NT2/D1 (cell line): ENCODE measurements at regions not wholly inside any gene's neighbourhood (a gene's known extent, or its start where the extent isn't known, plus 50 kb on each side); places are given as distances from the start of the nearest gene placed in this dataset.
"Not testable (repeated sequence)": the region's sequence is repeated elsewhere in the genome, so short reads cannot be mapped to it uniquely, and the experiment has no call there.

Experiments
- DNase-seq: peaks from one replicate; pipeline ENCODE4 v3.0.0-alpha.2; 2011; ENCODE audit warnings: low read depth, low spot score
- H3K27me3 ChIP-seq: 2 replicates; pipeline ENCODE4 v1.6.0; 2011; ENCODE audit warnings: mild to moderate bottlenecking; ENCODE audit not compliant: insufficient read length, insufficient read depth
- H3K36me3 ChIP-seq: 2 replicates; pipeline ENCODE4 v1.6.1; 2011; ENCODE audit warnings: mild to moderate bottlenecking, low read length, mixed read lengths; ENCODE audit not compliant: insufficient read depth, insufficient read length
- H3K4me1 ChIP-seq: 2 replicates; pipeline ENCODE4 v1.5.1; 2011; ENCODE audit not compliant: insufficient read depth, insufficient read length
- H3K4me3 ChIP-seq: 2 replicates; pipeline ENCODE4 v1.5.1; 2011; ENCODE audit warnings: low read depth; ENCODE audit not compliant: insufficient read length
- H3K9ac ChIP-seq: 2 replicates; pipeline ENCODE4 v1.6.0; 2011; ENCODE audit warnings: low read depth; ENCODE audit not compliant: insufficient read length
- H3K9me3 ChIP-seq: 2 replicates; pipeline ENCODE4 v1.5.1; 2011; ENCODE audit warnings: mild to moderate bottlenecking, low read length; ENCODE audit not compliant: insufficient read depth
- SUZ12 ChIP-seq: IDR thresholded peaks from 2 replicates; pipeline ENCODE4 v1.6.1; 2011; ENCODE audit not compliant: insufficient read length, insufficient read depth; ENCODE audit errors: extremely low read depth
- YY1 ChIP-seq: IDR thresholded peaks from 2 replicates; pipeline ENCODE4 v1.6.1; 2011; ENCODE audit not compliant: insufficient read length, insufficient read depth
- ZNF274 ChIP-seq: IDR thresholded peaks from 2 replicates; pipeline ENCODE4 v1.6.1; 2011; ENCODE audit warnings: mild to moderate bottlenecking, low read depth, low read length

- H3K4me3 ChIP-seq, H3K4me1 ChIP-seq, DNase-seq, H3K9ac ChIP-seq, H3K9me3 ChIP-seq, H3K36me3 ChIP-seq, H3K27me3 ChIP-seq: not testable (repeated sequence)
Observed at GRCh38 chr17:13659051-13659450, 57.3 kb upstream of the HS3ST3A1 start.

DNA sequence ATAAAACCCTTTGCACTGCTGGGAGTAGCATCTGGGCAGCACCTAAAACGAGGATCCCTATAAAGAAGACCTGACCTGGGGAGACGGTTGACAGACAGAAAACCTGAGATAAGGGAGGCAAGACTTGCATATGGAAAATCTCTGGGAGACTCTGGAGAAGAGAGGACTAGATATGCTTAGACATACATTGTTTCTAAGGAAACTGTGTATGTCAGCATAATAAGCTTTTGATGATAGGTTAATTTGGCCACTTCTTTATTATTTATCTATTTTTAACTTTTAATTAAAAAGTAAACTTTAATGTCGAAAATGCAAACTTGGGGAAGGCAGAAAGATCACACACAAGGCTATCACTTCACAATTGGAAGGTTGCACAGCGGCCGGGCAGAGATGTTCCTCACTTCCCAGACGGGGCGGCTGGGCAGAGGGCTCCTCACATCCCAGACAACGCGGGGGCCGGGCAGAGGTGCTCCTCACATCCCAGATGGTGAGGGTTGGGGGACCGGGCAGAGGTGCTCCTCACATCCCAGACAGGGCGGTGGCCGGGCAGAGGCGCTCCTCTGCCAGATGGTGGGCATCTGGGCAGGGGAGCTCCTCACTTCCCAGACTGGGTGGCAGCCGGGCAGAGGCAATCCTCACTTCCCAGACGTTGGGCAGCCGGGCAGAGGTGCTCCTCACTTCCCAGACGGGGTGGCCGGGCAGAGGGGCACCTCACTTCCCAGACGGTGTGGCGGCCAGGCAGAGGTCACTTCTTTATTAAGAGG is 64.3 kb upstream of the HS3ST3A1 start:
- Histone ChIP-seq H3K9ac (no peak overlapping the region), H3K4me3 (no peak overlapping the region), H3K27me3 (no peaks in the 10 kb centered on the region), H3K9me3 (no peaks in the 10 kb centered on the region), H3K4me1 (no peaks in the 10 kb centered on the region), H3K36me3 (no peaks in the 10 kb centered on the region)
- TF ChIP-seq YY1 (no peak), ZNF274 (no peak), SUZ12 (no peak)
- no peak for DNase-seq

DNA sequence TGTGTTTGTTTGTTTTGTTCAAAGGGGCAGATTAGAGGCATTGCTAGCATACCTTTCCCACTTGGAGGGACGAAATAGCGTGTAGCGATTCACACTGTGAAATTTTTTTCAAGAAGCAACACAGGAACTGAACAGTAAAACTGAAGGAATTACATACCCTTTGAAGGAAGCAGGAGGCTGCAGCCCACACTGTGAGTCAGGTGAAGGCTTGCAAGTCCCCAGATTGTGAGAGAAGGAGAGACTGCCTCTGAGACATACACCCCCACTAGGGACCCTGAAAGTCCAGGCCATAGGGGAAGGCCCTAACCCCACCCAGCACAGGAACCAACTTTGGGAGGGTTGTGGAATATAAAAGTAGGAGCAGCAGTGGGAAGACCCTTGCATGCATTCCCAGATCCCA is 69.6 kb upstream of the HS3ST3A1 start:
- no peaks in the 10 kb centered on the region for H3K9me3 ChIP-seq
- H3K4me3 ChIP-seq = no peak overlapping the region
- H3K27me3 ChIP-seq = no peaks in the 10 kb centered on the region
- no peak for TF ChIP-seq YY1
- no peak for TF ChIP-seq ZNF274
- no peak for TF ChIP-seq SUZ12
- DNase-seq = no peak
- peaks cover 4% of the 10 kb centered on the region for H3K4me1 ChIP-seq
- no peaks in the 10 kb centered on the region for H3K36me3 ChIP-seq
- H3K9ac ChIP-seq = no peak overlapping the region

DNA sequence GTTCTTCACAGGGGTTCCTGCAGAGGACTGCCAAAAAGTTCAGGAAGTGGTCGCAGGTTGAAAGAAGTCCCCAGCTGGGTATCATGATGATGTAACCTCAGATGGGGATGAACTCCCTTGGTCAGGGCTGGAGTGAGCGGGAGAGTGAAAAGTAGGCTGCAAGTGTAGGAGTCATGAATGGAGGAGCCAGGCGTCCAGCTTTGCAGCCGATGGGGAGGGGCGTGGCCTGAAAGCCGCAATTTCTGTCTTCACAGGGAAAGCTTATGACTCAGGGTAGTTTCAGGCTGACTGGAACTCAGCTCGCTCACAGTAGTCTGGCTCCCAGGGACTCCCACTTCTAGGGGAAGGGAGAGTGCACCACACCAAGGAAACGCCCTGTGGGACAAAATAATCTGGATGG is 70.0 kb upstream of the HS3ST3A1 start:
- H3K9me3 ChIP-seq = no peaks in the 10 kb centered on the region
- no peaks in the 10 kb centered on the region for H3K27me3 ChIP-seq
- TF ChIP-seq ZNF274 = no peak
- no peak for TF ChIP-seq SUZ12
- TF ChIP-seq YY1 = no peak
- no peaks in the 10 kb centered on the region for H3K36me3 ChIP-seq
- no peak for DNase-seq
- H3K9ac ChIP-seq = no peak overlapping the region
- no peak overlapping the region for H3K4me3 ChIP-seq
- peaks cover 4% of the 10 kb centered on the region for H3K4me1 ChIP-seq

GRCh38 chr17:13678361-13678760 is 76.6 kb upstream of the HS3ST3A1 start:
- TF ChIP-seq SUZ12 (no peak), YY1 (no peak), ZNF274 (no peak)
- no peak overlapping the region for H3K4me3 ChIP-seq
- no peak for DNase-seq
- H3K9me3 ChIP-seq = no peaks in the 10 kb centered on the region
- no peaks in the 10 kb centered on the region for H3K4me1 ChIP-seq
- H3K27me3 ChIP-seq = no peaks in the 10 kb centered on the region
- H3K36me3 ChIP-seq = no peaks in the 10 kb centered on the region
- no peak overlapping the region for H3K9ac ChIP-seq

DNA sequence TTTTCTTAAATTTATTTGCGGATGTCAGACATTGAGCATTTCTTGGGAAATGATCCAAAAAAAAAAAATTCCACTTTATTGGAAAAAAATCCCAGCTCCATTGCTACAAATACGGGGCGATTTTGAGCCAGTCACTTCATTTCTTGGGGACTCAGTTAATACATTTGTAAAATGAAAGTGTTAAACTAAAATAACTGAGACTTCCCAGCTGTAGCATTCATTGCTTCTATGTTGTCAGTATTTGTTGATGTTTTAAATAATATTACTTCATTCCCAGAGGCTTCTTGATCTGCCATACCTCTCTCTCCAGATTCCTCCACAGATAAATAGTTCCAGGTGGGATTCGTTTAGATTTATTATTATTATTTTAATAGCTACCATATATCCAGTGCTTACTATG is 77.1 kb upstream of the HS3ST3A1 start:
- H3K4me3 ChIP-seq = no peak overlapping the region
- H3K9ac ChIP-seq = no peak overlapping the region
- TF ChIP-seq SUZ12 (no peak), ZNF274 (no peak), YY1 (no peak)

GRCh38 chr17:13688716-13689115 is 87.0 kb upstream of the HS3ST3A1 start:
- H3K9me3 ChIP-seq = no peaks in the 10 kb centered on the region
- H3K27me3 ChIP-seq = no peaks in the 10 kb centered on the region
- DNase-seq = no peak
- no peaks in the 10 kb centered on the region for H3K36me3 ChIP-seq
- TF ChIP-seq ZNF274 = no peak
- no peak for TF ChIP-seq YY1
- no peak for TF ChIP-seq SUZ12
- no peak overlapping the region for H3K4me3 ChIP-seq
- H3K4me1 ChIP-seq = no peaks in the 10 kb centered on the region
- no peak overlapping the region for H3K9ac ChIP-seq

More for the DNA sequence above, 77.1 kb upstream of the HS3ST3A1 start:
- Histone ChIP-seq H3K27me3 (no peaks in the 10 kb centered on the region), H3K9me3 (no peaks in the 10 kb centered on the region), H3K36me3 (no peaks in the 10 kb centered on the region), H3K4me1 (no peaks in the 10 kb centered on the region)
- DNase-seq = no peak

- DNase-seq = no peak
- H3K9ac ChIP-seq = no peak overlapping the region
- no peaks in the 10 kb centered on the region for H3K36me3 ChIP-seq
- H3K9me3 ChIP-seq = no peaks in the 10 kb centered on the region
- no peaks in the 10 kb centered on the region for H3K4me1 ChIP-seq
- H3K4me3 ChIP-seq = no peak overlapping the region
- TF ChIP-seq ZNF274 = no peak
- TF ChIP-seq SUZ12 = no peak
- TF ChIP-seq YY1 = no peak
- H3K27me3 ChIP-seq = no peaks in the 10 kb centered on the region
Observed at GRCh38 chr17:13690806-13691205, 89.1 kb upstream of the HS3ST3A1 start.
